ENCODE measurements at regions not wholly inside any gene's neighbourhood (a gene's known extent, or its start where the extent isn't known, plus 50 kb on each side); places are given as distances from the start of the nearest gene placed in this dataset.

- no peak for ATAC-seq
- TF ChIP-seq ISL1 (CRISPR knock-in tag; IDR thresholded peaks at IDR 0.05) (no peak), TCF4 (CRISPR knock-in tag; IDR thresholded peaks at IDR 0.05; ENCODE audit: borderline replicate concordance) (no peak), RARB (CRISPR knock-in tag; IDR thresholded peaks at IDR 0.05) (no peak), TOX (CRISPR knock-in tag; IDR thresholded peaks at IDR 0.05; ENCODE audit: borderline replicate concordance) (no peak), ZFP30 (CRISPR knock-in tag; IDR thresholded peaks at IDR 0.05) (no peak), CSDC2 (CRISPR knock-in tag; IDR thresholded peaks at IDR 0.05) (no peak), GLIS3 (CRISPR knock-in tag; IDR thresholded peaks at IDR 0.05) (no peak), ESRRG (CRISPR knock-in tag; IDR thresholded peaks at IDR 0.05) (no peak), ZNF565 (CRISPR knock-in tag; conservative IDR thresholded peaks at IDR 0.05; ENCODE audit: low read depth) (no peak), OSR1 (CRISPR knock-in tag; IDR thresholded peaks at IDR 0.05) (no peak), ZC3H10 (CRISPR knock-in tag; IDR thresholded peaks at IDR 0.05) (no peak), ZNF8 (CRISPR knock-in tag; IDR thresholded peaks at IDR 0.05) (no peak), SNAI2 (CRISPR knock-in tag; IDR thresholded peaks at IDR 0.05) (no peak), PPARA (CRISPR knock-in tag; IDR thresholded peaks at IDR 0.05; ENCODE audit: borderline replicate concordance) (no peak), ZFP3 (CRISPR knock-in tag; IDR thresholded peaks at IDR 0.05) (no peak), ARNTL (CRISPR knock-in tag; IDR thresholded peaks at IDR 0.05; ENCODE audit: borderline replicate concordance, low read depth) (no peak)
- TF ChIP-seq, protein P1, sequence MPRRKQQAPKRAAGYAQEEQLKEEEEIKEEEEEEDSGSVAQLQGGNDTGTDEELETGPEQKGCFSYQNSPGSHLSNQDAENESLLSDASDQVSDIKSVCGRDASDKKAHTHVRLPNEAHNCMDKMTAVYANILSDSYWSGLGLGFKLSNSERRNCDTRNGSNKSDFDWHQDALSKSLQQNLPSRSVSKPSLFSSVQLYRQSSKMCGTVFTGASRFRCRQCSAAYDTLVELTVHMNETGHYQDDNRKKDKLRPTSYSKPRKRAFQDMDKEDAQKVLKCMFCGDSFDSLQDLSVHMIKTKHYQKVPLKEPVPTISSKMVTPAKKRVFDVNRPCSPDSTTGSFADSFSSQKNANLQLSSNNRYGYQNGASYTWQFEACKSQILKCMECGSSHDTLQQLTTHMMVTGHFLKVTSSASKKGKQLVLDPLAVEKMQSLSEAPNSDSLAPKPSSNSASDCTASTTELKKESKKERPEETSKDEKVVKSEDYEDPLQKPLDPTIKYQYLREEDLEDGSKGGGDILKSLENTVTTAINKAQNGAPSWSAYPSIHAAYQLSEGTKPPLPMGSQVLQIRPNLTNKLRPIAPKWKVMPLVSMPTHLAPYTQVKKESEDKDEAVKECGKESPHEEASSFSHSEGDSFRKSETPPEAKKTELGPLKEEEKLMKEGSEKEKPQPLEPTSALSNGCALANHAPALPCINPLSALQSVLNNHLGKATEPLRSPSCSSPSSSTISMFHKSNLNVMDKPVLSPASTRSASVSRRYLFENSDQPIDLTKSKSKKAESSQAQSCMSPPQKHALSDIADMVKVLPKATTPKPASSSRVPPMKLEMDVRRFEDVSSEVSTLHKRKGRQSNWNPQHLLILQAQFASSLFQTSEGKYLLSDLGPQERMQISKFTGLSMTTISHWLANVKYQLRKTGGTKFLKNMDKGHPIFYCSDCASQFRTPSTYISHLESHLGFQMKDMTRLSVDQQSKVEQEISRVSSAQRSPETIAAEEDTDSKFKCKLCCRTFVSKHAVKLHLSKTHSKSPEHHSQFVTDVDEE (CRISPR knock-in tag; IDR thresholded peaks at IDR 0.05), result no peak
- TF ChIP-seq, protein P2, sequence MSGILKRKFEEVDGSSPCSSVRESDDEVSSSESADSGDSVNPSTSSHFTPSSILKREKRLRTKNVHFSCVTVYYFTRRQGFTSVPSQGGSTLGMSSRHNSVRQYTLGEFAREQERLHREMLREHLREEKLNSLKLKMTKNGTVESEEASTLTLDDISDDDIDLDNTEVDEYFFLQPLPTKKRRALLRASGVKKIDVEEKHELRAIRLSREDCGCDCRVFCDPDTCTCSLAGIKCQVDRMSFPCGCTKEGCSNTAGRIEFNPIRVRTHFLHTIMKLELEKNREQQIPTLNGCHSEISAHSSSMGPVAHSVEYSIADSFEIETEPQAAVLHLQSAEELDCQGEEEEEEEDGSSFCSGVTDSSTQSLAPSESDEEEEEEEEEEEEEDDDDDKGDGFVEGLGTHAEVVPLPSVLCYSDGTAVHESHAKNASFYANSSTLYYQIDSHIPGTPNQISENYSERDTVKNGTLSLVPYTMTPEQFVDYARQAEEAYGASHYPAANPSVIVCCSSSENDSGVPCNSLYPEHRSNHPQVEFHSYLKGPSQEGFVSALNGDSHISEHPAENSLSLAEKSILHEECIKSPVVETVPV (CRISPR knock-in tag; IDR thresholded peaks at IDR 0.05), result no peak
- TF ChIP-seq, protein P3, sequence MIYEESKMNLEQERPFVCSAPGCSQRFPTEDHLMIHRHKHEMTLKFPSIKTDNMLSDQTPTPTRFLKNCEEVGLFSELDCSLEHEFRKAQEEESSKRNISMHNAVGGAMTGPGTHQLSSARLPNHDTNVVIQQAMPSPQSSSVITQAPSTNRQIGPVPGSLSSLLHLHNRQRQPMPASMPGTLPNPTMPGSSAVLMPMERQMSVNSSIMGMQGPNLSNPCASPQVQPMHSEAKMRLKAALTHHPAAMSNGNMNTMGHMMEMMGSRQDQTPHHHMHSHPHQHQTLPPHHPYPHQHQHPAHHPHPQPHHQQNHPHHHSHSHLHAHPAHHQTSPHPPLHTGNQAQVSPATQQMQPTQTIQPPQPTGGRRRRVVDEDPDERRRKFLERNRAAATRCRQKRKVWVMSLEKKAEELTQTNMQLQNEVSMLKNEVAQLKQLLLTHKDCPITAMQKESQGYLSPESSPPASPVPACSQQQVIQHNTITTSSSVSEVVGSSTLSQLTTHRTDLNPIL (CRISPR knock-in tag; IDR thresholded peaks at IDR 0.05; ENCODE audit: low read depth), result no peak
- TF ChIP-seq, protein P4, sequence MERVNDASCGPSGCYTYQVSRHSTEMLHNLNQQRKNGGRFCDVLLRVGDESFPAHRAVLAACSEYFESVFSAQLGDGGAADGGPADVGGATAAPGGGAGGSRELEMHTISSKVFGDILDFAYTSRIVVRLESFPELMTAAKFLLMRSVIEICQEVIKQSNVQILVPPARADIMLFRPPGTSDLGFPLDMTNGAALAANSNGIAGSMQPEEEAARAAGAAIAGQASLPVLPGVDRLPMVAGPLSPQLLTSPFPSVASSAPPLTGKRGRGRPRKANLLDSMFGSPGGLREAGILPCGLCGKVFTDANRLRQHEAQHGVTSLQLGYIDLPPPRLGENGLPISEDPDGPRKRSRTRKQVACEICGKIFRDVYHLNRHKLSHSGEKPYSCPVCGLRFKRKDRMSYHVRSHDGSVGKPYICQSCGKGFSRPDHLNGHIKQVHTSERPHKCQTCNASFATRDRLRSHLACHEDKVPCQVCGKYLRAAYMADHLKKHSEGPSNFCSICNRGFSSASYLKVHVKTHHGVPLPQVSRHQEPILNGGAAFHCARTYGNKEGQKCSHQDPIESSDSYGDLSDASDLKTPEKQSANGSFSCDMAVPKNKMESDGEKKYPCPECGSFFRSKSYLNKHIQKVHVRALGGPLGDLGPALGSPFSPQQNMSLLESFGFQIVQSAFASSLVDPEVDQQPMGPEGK (CRISPR knock-in tag; IDR thresholded peaks at IDR 0.05; ENCODE audit: borderline replicate concordance), result no peak
Observed at GRCh38 chr15:20665653-20666052, 124.1 kb upstream of the GOLGA6L6 start.

DNA sequence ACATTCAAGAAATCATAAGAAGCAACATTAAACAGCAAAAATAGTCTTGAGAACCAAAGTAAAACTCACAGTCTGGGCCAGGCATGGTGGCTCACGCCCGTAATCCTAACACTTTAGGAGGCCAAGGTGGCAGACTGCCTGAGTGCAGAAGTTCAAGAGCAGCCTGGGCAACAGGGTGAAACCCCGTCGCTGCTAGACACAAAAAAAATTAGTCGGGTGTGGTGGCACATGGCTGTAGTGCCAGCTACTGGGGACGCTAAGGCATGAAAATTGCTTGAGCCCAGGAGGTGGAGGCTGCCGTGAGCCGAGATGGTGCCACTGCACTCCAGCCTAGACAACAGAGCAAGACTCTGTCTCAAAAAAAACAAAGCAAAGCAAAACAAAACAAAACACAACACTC is 117.7 kb upstream of the GOLGA6L6 start:
- ATAC-seq, result no peak
- TF ChIP-seq ZNF8 (CRISPR knock-in tag; IDR thresholded peaks at IDR 0.05) (no peak), ZFP30 (CRISPR knock-in tag; IDR thresholded peaks at IDR 0.05) (no peak)

GRCh38 chr15:20658024-20658423 is 116.4 kb upstream of the GOLGA6L6 start:
- TF ChIP-seq OSR1 (CRISPR knock-in tag; IDR thresholded peaks at IDR 0.05) (no peak), ESRRG (CRISPR knock-in tag; IDR thresholded peaks at IDR 0.05) (no peak), SNAI2 (CRISPR knock-in tag; IDR thresholded peaks at IDR 0.05) (no peak), ZFP30 (CRISPR knock-in tag; IDR thresholded peaks at IDR 0.05) (no peak)

DNA sequence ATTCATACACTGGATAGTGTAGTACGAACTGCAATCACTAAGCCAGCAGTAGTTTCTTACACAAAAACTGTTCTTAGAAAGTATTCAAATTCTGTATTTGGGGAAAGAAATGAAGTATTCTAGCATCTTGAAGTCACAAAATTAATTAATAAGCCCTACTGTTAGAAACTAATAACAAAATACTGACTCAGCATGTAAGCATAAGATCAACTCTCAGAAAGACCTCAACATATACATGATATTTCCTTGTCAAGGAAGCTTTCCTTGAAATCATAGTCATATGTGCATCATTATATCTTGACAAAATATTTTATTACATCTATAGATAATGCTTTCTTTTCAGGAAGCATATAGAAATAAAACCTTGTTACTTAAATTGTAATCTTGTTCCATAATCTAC is 115.5 kb upstream of the GOLGA6L6 start:
- TF ChIP-seq POU6F1 (CRISPR knock-in tag; IDR thresholded peaks at IDR 0.05; ENCODE audit: borderline replicate concordance, low read depth) (no peak), ZNF70 (CRISPR knock-in tag; IDR thresholded peaks at IDR 0.05) (no peak), ZNF565 (CRISPR knock-in tag; conservative IDR thresholded peaks at IDR 0.05; ENCODE audit: low read depth) (no peak)
- ATAC-seq, result no peak

More at GRCh38 chr15:20658024-20658423, 116.4 kb upstream of the GOLGA6L6 start:
- ATAC-seq, result no peak

Measured in SK-N-SH treated with all-trans-retinoic acid at 6 μM for 48 hours (cell line).